ENCODE measurements at regions not wholly inside any gene's neighbourhood (a gene's known extent, or its start where the extent isn't known, plus 50 kb on each side); places are given as distances from the start of the nearest gene placed in this dataset.

- H3K27ac Mint-ChIP-seq (ENCODE audit: unreplicated experiment): no peak overlapping the region
- H3K9me3 Mint-ChIP-seq: peaks cover 14% of the 10 kb centered on the region
- no peaks in the 10 kb centered on the region for H3K27me3 Mint-ChIP-seq (ENCODE audit: low read depth)
- no peak overlapping the region for H3K4me3 Mint-ChIP-seq
- DNase-seq (ENCODE audit: low read depth, low spot score): no peak
- H3K4me1 Mint-ChIP-seq: peaks cover 18% of the 10 kb centered on the region
- peaks cover 15% of the 10 kb centered on the region for H3K36me3 Mint-ChIP-seq (ENCODE audit: low read depth)
- TF ChIP-seq, protein P1, sequence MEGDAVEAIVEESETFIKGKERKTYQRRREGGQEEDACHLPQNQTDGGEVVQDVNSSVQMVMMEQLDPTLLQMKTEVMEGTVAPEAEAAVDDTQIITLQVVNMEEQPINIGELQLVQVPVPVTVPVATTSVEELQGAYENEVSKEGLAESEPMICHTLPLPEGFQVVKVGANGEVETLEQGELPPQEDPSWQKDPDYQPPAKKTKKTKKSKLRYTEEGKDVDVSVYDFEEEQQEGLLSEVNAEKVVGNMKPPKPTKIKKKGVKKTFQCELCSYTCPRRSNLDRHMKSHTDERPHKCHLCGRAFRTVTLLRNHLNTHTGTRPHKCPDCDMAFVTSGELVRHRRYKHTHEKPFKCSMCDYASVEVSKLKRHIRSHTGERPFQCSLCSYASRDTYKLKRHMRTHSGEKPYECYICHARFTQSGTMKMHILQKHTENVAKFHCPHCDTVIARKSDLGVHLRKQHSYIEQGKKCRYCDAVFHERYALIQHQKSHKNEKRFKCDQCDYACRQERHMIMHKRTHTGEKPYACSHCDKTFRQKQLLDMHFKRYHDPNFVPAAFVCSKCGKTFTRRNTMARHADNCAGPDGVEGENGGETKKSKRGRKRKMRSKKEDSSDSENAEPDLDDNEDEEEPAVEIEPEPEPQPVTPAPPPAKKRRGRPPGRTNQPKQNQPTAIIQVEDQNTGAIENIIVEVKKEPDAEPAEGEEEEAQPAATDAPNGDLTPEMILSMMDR (conservative IDR thresholded peaks at IDR 0.05): no peak
Observed at GRCh38 chr4:123790681-123791080, 394.1 kb downstream of the SPRY1 start.

DNA sequence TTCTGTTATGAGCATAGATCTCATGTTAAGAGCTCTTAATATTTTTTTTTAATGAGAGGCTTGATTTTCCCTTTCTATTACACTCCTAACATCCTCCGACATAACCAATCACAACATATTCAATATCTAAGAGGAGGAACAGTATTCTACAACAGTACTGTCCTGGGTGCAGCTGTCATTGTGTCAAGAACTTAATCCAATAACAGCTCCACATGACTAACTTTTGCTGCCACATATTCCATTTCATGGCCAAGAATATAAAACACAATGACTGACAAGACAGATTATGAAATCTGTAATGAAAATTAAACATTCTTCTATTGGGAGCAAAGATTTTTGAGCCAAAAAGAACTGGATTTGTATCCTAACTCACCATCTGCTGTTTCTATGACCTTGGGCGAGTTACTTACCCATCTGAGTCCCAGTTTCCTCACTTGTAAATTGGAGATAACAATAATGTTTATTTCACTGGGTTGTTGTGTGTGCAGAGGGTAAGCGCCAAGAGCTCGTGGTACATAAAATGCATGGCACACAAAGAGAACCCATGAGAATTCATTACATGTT lies 405.6 kb downstream of the SPRY1 start:
- H3K4me3 Mint-ChIP-seq: no peak overlapping the region
- peaks cover 29% of the 10 kb centered on the region for H3K9me3 Mint-ChIP-seq

GRCh38 chr4:123802933-123803332 lies 406.3 kb downstream of the SPRY1 start:
- DNase-seq (ENCODE audit: low read depth, low spot score): no peak
- Mint-ChIP-seq H3K27ac (ENCODE audit: unreplicated experiment) (no peak overlapping the region), H3K4me3 (no peak overlapping the region), H3K9me3 (peaks cover 23% of the 10 kb centered on the region), H3K4me1 (peaks cover 38% of the 10 kb centered on the region), H3K36me3 (ENCODE audit: low read depth) (peaks cover 17% of the 10 kb centered on the region), H3K27me3 (ENCODE audit: low read depth) (no peaks in the 10 kb centered on the region)
- TF ChIP-seq, protein P1 (conservative IDR thresholded peaks at IDR 0.05): no peak

More for the DNA sequence above, 405.6 kb downstream of the SPRY1 start:
- no peak for DNase-seq (ENCODE audit: low read depth, low spot score)
- H3K27ac Mint-ChIP-seq (ENCODE audit: unreplicated experiment): no peak overlapping the region
- H3K27me3 Mint-ChIP-seq (ENCODE audit: low read depth): no peaks in the 10 kb centered on the region
- peaks cover 25% of the 10 kb centered on the region for H3K36me3 Mint-ChIP-seq (ENCODE audit: low read depth)
- peaks cover 30% of the 10 kb centered on the region for H3K4me1 Mint-ChIP-seq
- TF ChIP-seq, protein P1 (conservative IDR thresholded peaks at IDR 0.05): no peak

DNA sequence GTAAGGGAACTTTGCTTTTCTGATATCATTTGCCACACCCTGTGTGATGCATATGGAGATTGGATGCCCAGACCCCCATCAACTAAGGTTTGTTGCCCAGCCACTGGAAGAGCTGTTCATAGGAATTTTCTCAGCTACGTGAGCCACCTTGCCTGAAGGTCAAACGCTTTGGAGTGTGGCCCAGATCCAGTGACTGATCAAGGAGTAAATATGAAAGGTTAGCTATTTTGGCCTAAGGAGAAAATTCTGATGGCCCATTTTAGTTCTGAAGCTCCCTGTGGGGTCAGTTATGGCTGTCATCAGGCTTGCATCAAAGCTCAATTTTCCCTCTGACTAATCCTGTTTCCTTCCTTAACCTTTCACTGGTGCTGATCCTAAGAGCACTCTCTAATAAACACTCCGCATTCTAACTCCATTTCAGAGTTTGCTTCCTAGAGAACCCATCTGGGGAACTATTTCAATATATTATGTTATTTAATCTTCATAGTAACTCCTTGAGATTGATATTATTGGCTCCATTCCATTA lies 407.7 kb downstream of the SPRY1 start:
- H3K4me3 Mint-ChIP-seq: no peak overlapping the region
- no peak overlapping the region for H3K27ac Mint-ChIP-seq (ENCODE audit: unreplicated experiment)
- H3K4me1 Mint-ChIP-seq: peaks cover 41% of the 10 kb centered on the region
- peaks cover 6% of the 10 kb centered on the region for H3K36me3 Mint-ChIP-seq (ENCODE audit: low read depth)
- H3K9me3 Mint-ChIP-seq: peaks cover 10% of the 10 kb centered on the region
- H3K27me3 Mint-ChIP-seq (ENCODE audit: low read depth): no peaks in the 10 kb centered on the region
- no peak for DNase-seq (ENCODE audit: low read depth, low spot score)
- TF ChIP-seq, protein P1 (conservative IDR thresholded peaks at IDR 0.05): no peak

DNA sequence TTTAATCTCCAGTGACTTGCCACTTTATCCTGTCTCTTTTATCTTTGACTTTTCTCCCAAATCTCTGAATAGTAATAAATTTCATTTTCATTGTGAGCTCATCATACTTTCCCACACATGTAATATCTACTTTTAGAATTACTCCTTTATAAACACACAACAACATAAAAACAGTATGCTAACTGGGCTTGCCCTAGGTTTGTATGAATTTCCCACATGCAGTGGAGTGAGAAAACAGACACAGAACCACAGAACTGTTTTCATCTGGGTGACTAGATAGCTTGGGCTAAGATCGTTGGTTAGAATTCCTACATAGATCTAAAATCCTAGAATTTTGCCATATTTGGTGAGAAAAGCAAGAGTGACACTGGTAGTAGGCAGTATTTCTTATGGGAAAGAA lies 409.5 kb downstream of the SPRY1 start:
- DNase-seq (ENCODE audit: low read depth, low spot score): no peak
- H3K27me3 Mint-ChIP-seq (ENCODE audit: low read depth): no peaks in the 10 kb centered on the region
- TF ChIP-seq, protein P1 (conservative IDR thresholded peaks at IDR 0.05): no peak
- peaks cover 3% of the 10 kb centered on the region for H3K36me3 Mint-ChIP-seq (ENCODE audit: low read depth)
- H3K9me3 Mint-ChIP-seq: peaks cover 3% of the 10 kb centered on the region
- H3K4me1 Mint-ChIP-seq: peaks cover 41% of the 10 kb centered on the region
- H3K27ac Mint-ChIP-seq (ENCODE audit: unreplicated experiment): peak overlapping the region; percentile 59
- H3K4me3 Mint-ChIP-seq: no peak overlapping the region
